ENCODE measurements at regions not wholly inside any gene's neighbourhood (a gene's known extent, or its start where the extent isn't known, plus 50 kb on each side); places are given as distances from the start of the nearest gene placed in this dataset.

GRCh38 chr16:65406116-65406515, 284.3 kb upstream of the CDH11 start:
- intact Hi-C loops (cut with micrococcal nuclease) (no loop called here), in situ Hi-C loops (cut with MboI; ENCODE audit: low sequenced_read_pairs) (no loop called here), dilution Hi-C loops (cut with HindIII; ENCODE audit: low sequenced_read_pairs, unreplicated experiment) (no loop called here)
- H3K4me3 ChIP-seq (ENCODE audit: insufficient read depth, low read depth, low read length) = no peak overlapping the region
- no peak overlapping the region for H3K23ac ChIP-seq (ENCODE audit: low read depth, low read length)
- no peak overlapping the region for H2AK5ac ChIP-seq (ENCODE audit: low read depth, low read length)
- no peak overlapping the region for H2BK20ac ChIP-seq (ENCODE audit: low read depth, low read length)
- H4K8ac ChIP-seq (ENCODE audit: low read depth in 2 of 2, low read length in 2 of 2) = no peak overlapping the region
- ATAC-seq (ENCODE audit: low read depth) (no peak), DNase-seq (no peak)
- no peaks in the 10 kb centered on the region for H3K36me3 ChIP-seq (ENCODE audit: control insufficient read depth, insufficient read depth, low read length)
- TF ChIP-seq CHD1 (IDR thresholded peaks at IDR 0.05; ENCODE audit: low read depth, low read length) = no peak
- no peak for TF ChIP-seq MXI1 (IDR thresholded peaks at IDR 0.05; ENCODE audit: borderline replicate concordance, low read depth, low read length)
- TF ChIP-seq MAFK (IDR thresholded peaks at IDR 0.05; ENCODE audit: low read depth, low read length) = no peak
- TF ChIP-seq ELK1 (IDR thresholded peaks at IDR 0.05; ENCODE audit: borderline replicate concordance, low read depth, low read length) = no peak
- TF ChIP-seq RFX5 (IDR thresholded peaks at IDR 0.05; ENCODE audit: low read depth, low read length) = no peak
- no peak for TF ChIP-seq BHLHE40 (IDR thresholded peaks at IDR 0.05; ENCODE audit: low read depth, low read length)
- no peak for TF ChIP-seq FOS (IDR thresholded peaks at IDR 0.05; ENCODE audit: low read depth, low read length)
- no peak for TF ChIP-seq RAD21 (IDR thresholded peaks at IDR 0.05; ENCODE audit: low read length)
- no peak for TF ChIP-seq MAZ (IDR thresholded peaks at IDR 0.05; ENCODE audit: borderline replicate concordance, low read depth, low read length)
- no peak for TF ChIP-seq RCOR1 (IDR thresholded peaks at IDR 0.05; ENCODE audit: insufficient replicate concordance, low read length)
- TF ChIP-seq NFE2L2 (IDR thresholded peaks at IDR 0.05; ENCODE audit: low read depth, low read length) = no peak
- TF ChIP-seq CTCF (conservative IDR thresholded peaks at IDR 0.05; ENCODE audit: low read depth, low read length) = no peak
- no peak for TF ChIP-seq USF2 (IDR thresholded peaks at IDR 0.05; ENCODE audit: low read depth, low read length)
- TF ChIP-seq CEBPB (IDR thresholded peaks at IDR 0.05; ENCODE audit: low read depth, low read length) = no peak
- no peak for TF ChIP-seq SMC3 (IDR thresholded peaks at IDR 0.05; ENCODE audit: low read depth, low read length)
- no peak for TF ChIP-seq POLR2A (IDR thresholded peaks at IDR 0.05; ENCODE audit: low read depth, low read length)
- ChIA-PET CTCF (interaction anchor here (0.6 kb wide), 1 partner anchor 936 kb away, joined by 3 read pairs; no protein-coding TSS in a partner anchor), POLR2A (ENCODE audit: unreplicated experiment) (no interaction called here)
- H2BK120ac ChIP-seq (ENCODE audit: low read depth, low read length) = no peak overlapping the region
- no peak overlapping the region for H3K9ac ChIP-seq (ENCODE audit: low read depth, low read length)
- H2BK15ac ChIP-seq (ENCODE audit: low read depth, low read length) = no peak overlapping the region
- no peak overlapping the region for H3K4me2 ChIP-seq (ENCODE audit: low read depth, low read length)
- H3K56ac ChIP-seq (ENCODE audit: extremely low read depth, insufficient read depth, low read length) = no peak overlapping the region
- no peaks in the 10 kb centered on the region for H3K9me1 ChIP-seq (ENCODE audit: insufficient read depth, low read length)
- no peaks in the 10 kb centered on the region for H3K79me1 ChIP-seq (ENCODE audit: low read depth in 1 of 2, low read length in 2 of 2)
- no peaks in the 10 kb centered on the region for H3K4me1 ChIP-seq (ENCODE audit: control insufficient read depth, insufficient read depth, low read length)
- H3K9me3 ChIP-seq (ENCODE audit: control insufficient read depth, insufficient read depth, low read length) = no peaks in the 10 kb centered on the region
- no peak overlapping the region for H4K5ac ChIP-seq (ENCODE audit: low read depth, low read length)
- H3K27ac ChIP-seq (ENCODE audit: insufficient read depth, low read length) = no peak overlapping the region
- no TSS peak for BruUV-seq (replicated peaks)
- no peak overlapping the region for H3K14ac ChIP-seq (replicated peaks; ENCODE audit: low read depth, low read length)
- no peak overlapping the region for H2BK5ac ChIP-seq (ENCODE audit: low read depth, low read length, poor library complexity, severe bottlenecking)
- no peak overlapping the region for H2AFZ ChIP-seq (replicated peaks; ENCODE audit: low read length, poor library complexity)
- H2AK9ac ChIP-seq (replicated peaks; ENCODE audit: low read depth, low read length, poor library complexity) = no peak overlapping the region
- H3K18ac ChIP-seq (ENCODE audit: low read depth, low read length) = no peak overlapping the region
- H3K4ac ChIP-seq (ENCODE audit: low read depth, low read length) = no peak overlapping the region
- no CpG with 5 or more reads among the region's 4 CpGs for WGBS, 2 experiments (ENCODE audit: extremely low coverage in 2 of 2, insufficient read length in 1 of 2)
- no peak overlapping the region for H4K91ac ChIP-seq (ENCODE audit: insufficient read depth, low read depth, low read length)
- H3K27me3 ChIP-seq (ENCODE audit: control insufficient read depth, insufficient read depth, low read length) = no peaks in the 10 kb centered on the region
- no peaks in the 10 kb centered on the region for H4K20me1 ChIP-seq (ENCODE audit: insufficient read depth, low read length)
